Esophagus muscularis mucosa (tissue), 2 donors: ENCODE measurements at regions not wholly inside any gene's neighbourhood (a gene's known extent, or its start where the extent isn't known, plus 50 kb on each side); places are given as distances from the start of the nearest gene placed in this dataset.

ENCODE experiments used
- POLR2A ChIP-seq: fragments of 450-650 bp; IDR thresholded peaks from one replicate; pipeline ENCODE4 v1.6.1; 2017; ENCODE audit warnings: antibody characterized with exemption, moderate library complexity, mild to moderate bottlenecking, low read depth
- POLR2AphosphoS5 ChIP-seq, 2 donors: sonication (generic); formaldehyde crosslinking; IDR thresholded peaks; one replicate each; pipeline ENCODE4 v1.6.1; 2017; ENCODE audit warnings: antibody characterized with exemption in 2 of 2

- TF ChIP-seq POLR2A, result no peak
- TF ChIP-seq POLR2AphosphoS5 (IDR thresholded peaks at IDR 0.05), result no peak
These were observed 813.2 kb downstream of the BRD1 start for GRCh38 chr22:49014227-49015201.
